Glutamatergic neuron (in vitro differentiated cells): ENCODE measurements at regions not wholly inside any gene's neighbourhood (a gene's known extent, or its start where the extent isn't known, plus 50 kb on each side); places are given as distances from the start of the nearest gene placed in this dataset.

ENCODE experiments used
- DNase-seq: peaks from one replicate; pipeline ENCODE4 v3.0.0; 2022
- H3K27ac Mint-ChIP-seq: one replicate; pipeline ENCODE4 v1.8.0; 2020; ENCODE audit warnings: mild to moderate bottlenecking, mixed read lengths, inconsistent platforms; ENCODE audit not compliant: unreplicated experiment
- H3K27me3 Mint-ChIP-seq: one replicate; pipeline ENCODE4 v1.8.0; 2020; ENCODE audit warnings: mild to moderate bottlenecking, moderate library complexity, mixed read lengths, inconsistent platforms; ENCODE audit not compliant: unreplicated experiment
- H3K36me3 Mint-ChIP-seq: one replicate; pipeline ENCODE4 v1.8.0; 2020; ENCODE audit warnings: mild to moderate bottlenecking, mixed read lengths, inconsistent platforms; ENCODE audit not compliant: unreplicated experiment
- H3K4me1 Mint-ChIP-seq: one replicate; pipeline ENCODE4 v1.8.0; 2020; ENCODE audit warnings: mild to moderate bottlenecking, low read depth, mixed read lengths, inconsistent platforms; ENCODE audit not compliant: unreplicated experiment
- H3K4me3 Mint-ChIP-seq: one replicate; pipeline ENCODE4 v1.8.0; 2020; ENCODE audit warnings: mild to moderate bottlenecking, mixed read lengths, inconsistent platforms; ENCODE audit not compliant: unreplicated experiment
- H3K9me3 Mint-ChIP-seq: one replicate; pipeline ENCODE4 v1.8.0; 2020; ENCODE audit warnings: mild to moderate bottlenecking, moderate library complexity, mixed read lengths, inconsistent platforms; ENCODE audit not compliant: unreplicated experiment
- CTCF ChIP-seq: fragments of 200-600 bp; sonication (generic); IDR thresholded peaks from one replicate; pipeline ENCODE4 v1.5.0; 2021; ENCODE audit not compliant: partially characterized antibody, unreplicated experiment

- Mint-ChIP-seq H3K4me1 (no peaks in the 10 kb centered on the region), H3K4me3 (no peak overlapping the region), H3K27ac (no peak overlapping the region), H3K36me3 (no peaks in the 10 kb centered on the region), H3K27me3 (no peaks in the 10 kb centered on the region), H3K9me3 (peaks cover 4% of the 10 kb centered on the region)
- DNase-seq, result no peak
- TF ChIP-seq CTCF, result no peak
Measured at GRCh38 chr15:98525661-98526001, 122.7 kb upstream of the IGF1R start.

GRCh38 chr15:98526094-98526493 is 122.2 kb upstream of the IGF1R start:
- Mint-ChIP-seq H3K27ac (no peak overlapping the region), H3K27me3 (no peaks in the 10 kb centered on the region), H3K4me3 (no peak overlapping the region), H3K4me1 (no peaks in the 10 kb centered on the region), H3K36me3 (no peaks in the 10 kb centered on the region), H3K9me3 (peaks cover 4% of the 10 kb centered on the region)
- TF ChIP-seq CTCF, result no peak
- DNase-seq, result no peak

- no peak for DNase-seq
- Mint-ChIP-seq H3K27ac (no peak overlapping the region), H3K36me3 (no peaks in the 10 kb centered on the region), H3K9me3 (peaks cover 4% of the 10 kb centered on the region), H3K4me1 (no peaks in the 10 kb centered on the region), H3K27me3 (no peaks in the 10 kb centered on the region), H3K4me3 (no peak overlapping the region)
- TF ChIP-seq CTCF, result no peak
Measured at GRCh38 chr15:98528046-98528725, 120.2 kb upstream of the IGF1R start.

DNA sequence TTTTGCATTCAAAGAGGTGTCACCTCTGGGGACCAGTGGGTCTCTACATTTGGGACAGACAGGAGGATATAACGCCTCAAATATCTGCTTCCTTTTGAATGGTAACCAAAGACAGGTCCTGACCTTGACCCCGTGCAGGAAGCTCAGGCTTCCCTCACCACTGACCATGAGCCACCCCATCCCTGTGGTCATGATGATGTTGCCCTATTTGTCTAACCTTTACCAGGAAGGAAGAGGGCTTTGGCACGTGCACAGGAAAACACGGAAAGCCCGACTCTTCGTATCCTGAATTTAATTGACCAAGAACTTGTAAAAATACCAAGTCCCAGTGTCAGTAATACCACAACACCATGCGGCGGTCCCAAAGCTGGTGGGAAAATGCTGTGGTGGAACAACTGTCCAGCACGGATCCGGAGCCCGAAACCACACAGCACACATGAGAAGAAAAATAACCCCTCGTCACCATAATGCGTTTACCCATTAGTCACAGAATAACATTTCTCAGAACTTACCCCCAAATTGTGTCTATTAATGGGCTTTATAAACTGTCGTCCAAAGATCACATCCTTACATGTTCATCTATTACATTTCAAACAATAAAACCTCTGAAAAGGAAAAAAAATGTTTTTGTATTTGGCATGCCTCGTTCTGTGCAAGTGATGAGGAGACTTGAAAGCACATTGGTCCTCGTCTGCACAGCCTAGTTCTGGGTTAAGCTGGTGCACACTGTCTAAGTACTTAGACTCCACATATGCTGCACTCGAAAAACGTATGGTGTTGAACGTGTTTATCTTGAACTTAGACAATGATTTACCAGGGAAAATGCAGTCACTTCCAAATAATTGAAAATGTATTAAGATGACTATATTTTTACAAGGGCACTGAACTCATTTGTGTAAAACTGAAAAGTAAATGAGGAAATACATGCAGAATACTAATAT is 118.9 kb upstream of the IGF1R start:
- no peaks in the 10 kb centered on the region for H3K27me3 Mint-ChIP-seq
- H3K9me3 Mint-ChIP-seq, result no peaks in the 10 kb centered on the region
- no peak overlapping the region for H3K27ac Mint-ChIP-seq
- TF ChIP-seq CTCF, result no peak
- no peak for DNase-seq
- no peaks in the 10 kb centered on the region for H3K4me1 Mint-ChIP-seq
- no peaks in the 10 kb centered on the region for H3K36me3 Mint-ChIP-seq
- H3K4me3 Mint-ChIP-seq, result no peak overlapping the region

DNA sequence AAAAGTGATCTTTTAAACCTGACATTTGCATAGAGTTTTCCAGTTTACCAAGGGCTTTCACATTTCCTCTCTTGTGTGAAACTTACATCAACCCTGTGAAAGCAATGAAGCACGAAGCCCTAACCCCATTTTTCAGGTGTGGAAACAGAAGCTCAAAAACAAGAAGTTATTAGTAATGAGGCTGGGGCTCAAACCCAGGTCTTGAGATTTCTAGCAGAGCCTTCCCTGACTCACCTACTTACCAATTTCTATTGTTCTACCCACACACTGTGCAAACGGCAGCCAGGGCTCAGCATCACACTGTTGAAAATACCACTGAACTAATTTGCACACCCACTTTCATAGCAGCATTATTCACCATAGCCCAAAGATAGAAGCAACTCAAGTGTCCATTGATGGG is 117.8 kb upstream of the IGF1R start:
- no peaks in the 10 kb centered on the region for H3K9me3 Mint-ChIP-seq
- no peaks in the 10 kb centered on the region for H3K27me3 Mint-ChIP-seq
- no peak for TF ChIP-seq CTCF
- no peaks in the 10 kb centered on the region for H3K4me1 Mint-ChIP-seq
- no peak overlapping the region for H3K27ac Mint-ChIP-seq
- no peaks in the 10 kb centered on the region for H3K36me3 Mint-ChIP-seq
- H3K4me3 Mint-ChIP-seq, result no peak overlapping the region
- no peak for DNase-seq
